Lower leg skin (tissue), 3 donors: ENCODE measurements at regions not wholly inside any gene's neighbourhood (a gene's known extent, or its start where the extent isn't known, plus 50 kb on each side); places are given as distances from the start of the nearest gene placed in this dataset.

Experiments
- POLR2A ChIP-seq, 2 donors: fragments of 450-650 bp; IDR thresholded peaks; one replicate each; pipeline ENCODE4 v1.6.1; 2016 to 2017; ENCODE audit warnings: antibody characterized with exemption in 2 of 2, mild to moderate bottlenecking in 1 of 2, moderate library complexity in 1 of 2
- TF ChIP-seq, protein P1 (sequence below), 3 donors: fragments of 450-650 bp; IDR thresholded peaks; one replicate each; pipeline ENCODE4 v1.5.1; 2016; ENCODE audit warnings: antibody characterized with exemption in 3 of 3, mild to moderate bottlenecking in 3 of 3, moderate library complexity in 2 of 3

- TF ChIP-seq, protein P1, sequence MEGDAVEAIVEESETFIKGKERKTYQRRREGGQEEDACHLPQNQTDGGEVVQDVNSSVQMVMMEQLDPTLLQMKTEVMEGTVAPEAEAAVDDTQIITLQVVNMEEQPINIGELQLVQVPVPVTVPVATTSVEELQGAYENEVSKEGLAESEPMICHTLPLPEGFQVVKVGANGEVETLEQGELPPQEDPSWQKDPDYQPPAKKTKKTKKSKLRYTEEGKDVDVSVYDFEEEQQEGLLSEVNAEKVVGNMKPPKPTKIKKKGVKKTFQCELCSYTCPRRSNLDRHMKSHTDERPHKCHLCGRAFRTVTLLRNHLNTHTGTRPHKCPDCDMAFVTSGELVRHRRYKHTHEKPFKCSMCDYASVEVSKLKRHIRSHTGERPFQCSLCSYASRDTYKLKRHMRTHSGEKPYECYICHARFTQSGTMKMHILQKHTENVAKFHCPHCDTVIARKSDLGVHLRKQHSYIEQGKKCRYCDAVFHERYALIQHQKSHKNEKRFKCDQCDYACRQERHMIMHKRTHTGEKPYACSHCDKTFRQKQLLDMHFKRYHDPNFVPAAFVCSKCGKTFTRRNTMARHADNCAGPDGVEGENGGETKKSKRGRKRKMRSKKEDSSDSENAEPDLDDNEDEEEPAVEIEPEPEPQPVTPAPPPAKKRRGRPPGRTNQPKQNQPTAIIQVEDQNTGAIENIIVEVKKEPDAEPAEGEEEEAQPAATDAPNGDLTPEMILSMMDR (IDR thresholded peaks at IDR 0.05): no peak
- no peak for TF ChIP-seq POLR2A (IDR thresholded peaks at IDR 0.05)
Observed at GRCh38 chr6:102352552-102352951, 959.0 kb downstream of the GRIK2 start.
